T follicular helper cell (primary cell): ENCODE measurements at regions not wholly inside any gene's neighbourhood (a gene's known extent, or its start where the extent isn't known, plus 50 kb on each side); places are given as distances from the start of the nearest gene placed in this dataset.

ENCODE experiments used
- DNase-seq: peaks from one replicate; pipeline ENCODE4 v3.0.0-alpha.2; 2020; ENCODE audit warnings: low read depth

DNA sequence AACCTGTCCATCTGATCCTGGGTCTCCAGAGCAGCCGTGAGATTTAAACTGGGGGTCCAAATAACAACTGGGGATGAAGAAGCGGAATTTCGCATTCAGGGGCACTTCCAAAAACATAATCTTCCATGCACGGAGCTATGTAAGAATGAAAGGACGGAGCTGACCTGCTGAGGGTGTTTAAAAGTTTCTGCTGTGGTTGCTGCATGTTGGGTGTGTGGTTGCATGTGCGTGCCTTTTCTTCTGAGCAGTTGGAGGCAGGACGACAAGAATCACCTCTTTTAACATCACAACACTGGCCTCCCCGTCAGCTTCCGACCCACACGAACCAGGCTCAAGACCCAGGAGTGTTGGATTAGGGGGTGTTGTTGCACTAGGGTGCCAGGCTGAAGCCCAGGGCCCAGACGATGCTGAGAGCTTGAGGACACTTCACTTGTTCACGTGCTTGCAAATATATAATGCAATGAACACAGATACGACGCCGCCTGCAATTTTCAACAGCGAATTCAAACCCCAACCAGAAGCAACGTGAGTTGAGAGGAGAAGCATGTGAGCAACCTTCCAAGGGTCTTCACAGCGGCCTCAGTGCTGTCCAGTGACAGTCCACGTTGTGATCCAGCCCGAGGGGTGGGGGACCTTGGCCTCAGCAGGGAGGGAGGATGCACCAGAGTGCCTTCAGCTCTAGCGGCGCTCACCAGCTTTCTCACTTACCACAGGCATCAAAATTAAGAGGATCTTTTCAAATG lies 76.0 kb upstream of the SALL3 start:
- DNase-seq: no peak

DNA sequence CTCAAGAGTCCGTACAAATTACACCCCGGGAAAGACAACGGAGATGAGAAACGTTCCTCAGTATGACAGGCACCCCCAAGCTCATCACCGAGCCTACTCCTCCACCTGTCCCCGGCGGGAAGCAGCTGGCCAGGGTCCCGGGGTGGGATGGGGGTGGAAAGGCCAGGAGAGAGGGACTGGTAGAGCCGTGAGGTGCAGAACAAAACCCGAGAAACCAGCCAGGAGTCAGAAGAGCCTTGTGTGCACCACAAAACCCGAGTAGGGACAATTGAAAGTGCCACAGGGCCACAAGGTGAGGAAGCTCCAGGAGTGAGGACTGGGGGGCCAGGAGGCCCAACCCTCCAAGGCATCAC lies 75.5 kb upstream of the SALL3 start:
- no peak for DNase-seq

GRCh38 chr18:78905334-78905733 lies 74.3 kb upstream of the SALL3 start:
- no peak for DNase-seq

GRCh38 chr18:78906066-78906465 lies 73.6 kb upstream of the SALL3 start:
- no peak for DNase-seq

DNA sequence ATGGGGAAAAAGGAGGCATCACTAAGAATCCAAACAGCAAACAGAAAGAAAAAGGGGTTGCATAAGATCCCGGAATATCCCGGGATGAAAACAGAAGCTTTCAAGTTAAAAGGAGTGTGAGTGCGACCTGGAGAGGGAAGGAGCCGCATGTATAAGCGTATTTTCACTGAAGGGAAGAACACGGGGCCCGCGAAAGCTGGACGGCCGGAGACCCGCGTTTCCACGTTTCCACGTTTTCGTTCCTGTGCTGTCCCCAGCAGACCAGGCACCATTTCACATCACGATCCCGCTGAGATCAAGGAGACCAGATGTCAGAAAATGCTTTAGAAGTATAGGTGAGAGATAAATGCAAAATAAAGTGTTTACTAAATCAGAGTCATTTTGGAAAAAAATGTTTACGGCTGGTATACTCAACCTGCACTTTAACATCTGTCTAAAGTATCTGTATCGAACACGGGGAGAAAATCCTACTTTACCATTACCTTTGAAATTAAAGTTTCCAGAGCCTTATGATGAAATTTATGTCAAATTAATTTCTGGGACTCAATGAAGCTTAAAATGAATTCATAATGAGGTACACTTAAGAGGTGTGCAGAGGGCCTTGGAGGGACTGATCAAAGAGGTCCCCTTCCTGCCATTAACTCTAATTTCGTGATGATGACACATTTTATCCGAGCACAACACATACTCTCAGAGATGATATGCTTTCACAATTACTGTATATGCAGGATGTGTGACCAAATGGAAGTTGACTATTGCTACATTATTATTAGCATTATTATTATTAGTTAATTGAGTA lies 71.0 kb upstream of the SALL3 start:
- no peak for DNase-seq

GRCh38 chr18:78911751-78912283 lies 67.8 kb upstream of the SALL3 start:
- DNase-seq: no peak

DNA sequence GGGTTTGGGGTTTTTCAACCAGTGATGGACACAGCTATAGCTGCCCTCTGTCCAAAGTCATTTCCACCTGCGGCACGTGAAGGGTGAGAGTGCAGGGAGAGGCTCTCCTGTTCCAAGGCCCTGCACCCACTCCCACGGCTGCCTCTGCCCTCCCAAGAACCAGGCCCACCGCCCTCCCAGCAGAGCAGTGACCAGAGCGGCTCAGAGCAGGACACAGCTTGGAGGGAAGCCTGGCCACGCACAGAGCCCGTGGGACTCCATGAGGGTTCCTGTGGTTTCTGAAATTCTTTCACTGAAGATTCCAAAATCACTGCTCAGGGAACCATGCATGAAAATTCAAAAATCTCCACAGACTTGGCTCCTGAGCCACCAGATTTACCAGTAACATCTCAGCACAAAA lies 67.3 kb upstream of the SALL3 start:
- no peak for DNase-seq

GRCh38 chr18:78912844-78913243 lies 66.8 kb upstream of the SALL3 start:
- no peak for DNase-seq

DNA sequence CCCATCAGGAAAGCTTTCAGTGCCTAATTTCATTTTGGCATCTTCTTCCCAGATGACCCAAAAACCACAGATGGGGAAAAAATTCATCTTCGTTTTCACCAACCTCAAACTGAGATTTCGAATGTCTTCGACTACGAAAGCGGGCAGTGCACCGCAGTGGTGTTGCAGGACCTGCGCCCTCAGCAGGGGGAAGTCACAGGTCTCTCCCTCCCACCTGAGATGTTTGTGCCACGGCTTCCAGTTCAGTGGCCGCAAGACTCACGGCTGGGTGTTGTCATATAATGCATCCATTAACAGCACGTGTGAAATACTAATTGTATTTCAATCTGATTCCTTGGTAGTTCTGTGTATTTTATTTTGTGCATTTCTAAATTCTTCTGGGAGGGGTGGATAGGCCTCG lies 66.2 kb upstream of the SALL3 start:
- DNase-seq: no peak

GRCh38 chr18:78913830-78914231 lies 65.8 kb upstream of the SALL3 start:
- no peak for DNase-seq

DNA sequence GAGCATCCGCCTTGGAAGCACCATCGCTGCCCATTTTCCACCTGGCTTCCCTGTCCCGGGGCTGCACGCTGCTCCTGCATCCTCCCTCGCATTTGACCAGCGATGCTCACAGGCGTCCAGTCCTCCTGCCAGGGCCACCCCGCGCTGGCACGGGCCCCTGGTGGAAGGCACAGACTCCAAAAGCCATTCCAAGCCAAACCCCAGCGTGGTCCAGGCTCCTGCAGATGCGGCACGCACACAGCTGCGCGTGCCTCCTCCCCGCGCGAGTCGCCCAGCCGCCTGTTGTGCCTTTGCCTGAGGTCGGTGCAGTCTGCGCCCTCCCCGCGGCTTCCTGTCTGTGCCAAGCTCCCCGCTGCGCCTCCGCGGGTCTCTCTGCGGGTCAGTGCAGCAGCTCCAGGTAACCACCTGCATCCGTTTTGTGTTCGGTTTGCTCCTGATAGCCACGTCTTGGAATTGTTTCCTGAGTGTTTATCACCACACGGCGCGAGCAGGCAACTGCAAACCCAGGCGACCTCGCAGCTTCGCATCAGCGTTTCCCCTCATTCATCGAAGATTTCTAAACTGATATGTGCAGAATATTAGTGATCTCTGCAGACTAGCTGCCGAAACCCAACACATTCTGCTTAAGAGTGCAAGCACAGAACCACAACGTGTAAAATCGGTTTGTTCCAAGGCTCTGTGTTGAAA lies 65.2 kb upstream of the SALL3 start:
- no peak for DNase-seq

DNA sequence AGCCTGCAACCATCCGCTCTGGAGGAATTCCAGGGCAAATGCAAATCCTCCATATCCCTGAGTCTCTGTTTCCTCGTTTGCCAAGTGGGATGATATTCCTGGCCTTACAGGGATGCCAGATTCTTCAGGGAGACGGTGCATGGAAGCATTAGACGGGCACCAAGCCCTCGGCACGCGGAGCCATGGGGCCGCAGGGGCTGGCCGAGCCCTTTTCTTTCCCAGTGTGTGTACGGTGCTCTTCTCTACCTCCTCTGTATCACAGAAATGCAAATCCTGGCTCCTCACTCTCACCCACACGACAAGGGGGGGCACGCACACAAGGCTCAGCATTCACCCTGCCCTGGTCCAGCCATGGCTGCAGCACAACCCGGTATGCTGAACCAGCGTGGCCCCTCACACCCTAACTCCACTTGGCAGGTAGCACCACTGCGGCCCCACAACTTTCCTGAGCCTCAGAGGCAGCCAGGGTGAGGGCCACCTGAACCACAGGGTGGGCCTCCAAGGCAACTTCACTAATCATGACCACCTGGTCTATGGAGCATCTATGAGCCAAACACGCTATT lies 64.1 kb upstream of the SALL3 start:
- DNase-seq: no peak

- DNase-seq: no peak
These were observed 60.9 kb upstream of the SALL3 start for GRCh38 chr18:78918707-78919106.

DNA sequence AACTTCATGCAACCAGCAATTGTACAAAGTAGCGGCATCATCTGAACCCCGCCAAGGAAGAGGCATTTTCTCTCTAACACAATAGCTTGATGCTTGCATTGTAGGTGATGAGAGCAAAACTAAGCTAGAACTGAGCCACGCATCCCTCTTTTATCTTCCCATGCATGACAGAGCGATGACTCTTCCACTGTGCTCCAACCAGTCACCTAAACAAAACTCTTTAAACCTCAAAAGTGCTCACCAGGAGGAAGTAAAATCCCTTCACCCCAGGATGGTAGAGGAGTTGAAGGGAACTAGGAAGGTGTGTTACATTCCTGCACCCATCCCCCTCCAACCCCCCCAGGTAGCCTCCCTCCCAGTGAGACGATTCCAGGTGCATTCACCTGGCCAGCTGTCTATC lies 59.7 kb upstream of the SALL3 start:
- DNase-seq: no peak

DNA sequence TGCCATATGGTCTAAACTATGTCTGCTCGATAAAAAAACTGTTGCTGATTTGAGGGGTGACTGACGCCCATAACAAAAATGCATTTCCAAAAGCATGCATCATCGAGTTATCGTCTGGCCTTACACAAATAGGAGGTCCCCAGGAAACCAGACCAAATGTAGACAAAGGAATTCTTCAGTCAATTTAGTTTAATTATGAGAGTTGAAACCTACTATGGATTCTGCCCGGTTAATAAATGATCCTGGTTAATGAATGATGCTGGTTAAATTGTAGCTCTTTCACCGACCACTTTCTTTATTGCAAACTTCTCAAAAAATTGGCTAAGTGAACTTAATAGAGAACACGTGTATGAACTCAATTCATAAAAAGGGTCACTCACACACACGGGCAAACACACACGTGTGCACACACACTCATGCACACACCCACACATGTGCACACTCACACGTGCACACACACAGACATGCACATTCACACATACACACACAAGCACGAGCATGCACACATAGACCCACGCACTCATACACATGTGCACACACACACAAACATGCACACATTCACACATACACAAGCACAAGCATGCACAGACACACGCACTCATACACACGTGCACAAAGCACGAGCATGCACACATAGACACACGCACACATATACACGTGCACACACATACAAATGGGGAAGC lies 59.0 kb upstream of the SALL3 start:
- DNase-seq: no peak

DNA sequence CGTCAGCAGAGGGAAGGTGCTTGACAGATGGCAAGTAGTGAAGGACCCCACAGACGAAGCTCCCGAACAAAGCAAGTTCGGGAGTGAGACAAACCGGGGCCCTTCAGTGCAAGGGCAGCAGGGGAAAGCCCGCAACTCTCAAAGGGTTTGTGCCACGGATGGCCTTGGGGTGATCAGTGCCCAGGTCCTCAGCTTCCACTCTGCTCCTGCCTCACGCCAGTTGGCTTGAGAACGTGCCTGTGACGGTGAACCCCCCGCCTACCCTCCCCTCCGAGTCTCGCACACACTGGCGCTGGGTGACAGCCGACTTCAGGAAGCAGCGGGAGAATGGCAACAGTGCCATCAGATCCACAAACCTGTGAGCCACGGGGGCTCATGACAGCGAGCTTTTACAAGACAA lies 56.8 kb upstream of the SALL3 start:
- DNase-seq: no peak

DNA sequence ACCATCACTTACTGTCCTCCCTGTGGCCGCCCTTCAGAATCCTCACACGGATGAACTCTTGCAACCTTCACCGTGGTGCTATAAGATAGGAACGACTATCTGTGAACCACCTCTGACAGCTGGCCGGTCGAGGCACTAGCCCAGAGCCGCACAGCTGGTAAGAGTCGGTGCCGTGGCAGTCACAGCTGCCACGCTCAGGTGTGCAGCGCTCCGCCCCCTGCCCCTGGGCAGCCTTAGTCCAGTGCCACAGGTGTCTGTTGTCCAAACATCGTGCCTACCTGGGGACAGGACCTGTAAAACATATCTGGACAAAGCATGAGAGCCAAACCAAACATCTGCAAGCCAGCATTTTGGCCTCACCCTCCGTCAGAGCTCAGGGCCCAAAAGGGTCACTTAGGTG lies 55.3 kb upstream of the SALL3 start:
- DNase-seq: no peak

DNA sequence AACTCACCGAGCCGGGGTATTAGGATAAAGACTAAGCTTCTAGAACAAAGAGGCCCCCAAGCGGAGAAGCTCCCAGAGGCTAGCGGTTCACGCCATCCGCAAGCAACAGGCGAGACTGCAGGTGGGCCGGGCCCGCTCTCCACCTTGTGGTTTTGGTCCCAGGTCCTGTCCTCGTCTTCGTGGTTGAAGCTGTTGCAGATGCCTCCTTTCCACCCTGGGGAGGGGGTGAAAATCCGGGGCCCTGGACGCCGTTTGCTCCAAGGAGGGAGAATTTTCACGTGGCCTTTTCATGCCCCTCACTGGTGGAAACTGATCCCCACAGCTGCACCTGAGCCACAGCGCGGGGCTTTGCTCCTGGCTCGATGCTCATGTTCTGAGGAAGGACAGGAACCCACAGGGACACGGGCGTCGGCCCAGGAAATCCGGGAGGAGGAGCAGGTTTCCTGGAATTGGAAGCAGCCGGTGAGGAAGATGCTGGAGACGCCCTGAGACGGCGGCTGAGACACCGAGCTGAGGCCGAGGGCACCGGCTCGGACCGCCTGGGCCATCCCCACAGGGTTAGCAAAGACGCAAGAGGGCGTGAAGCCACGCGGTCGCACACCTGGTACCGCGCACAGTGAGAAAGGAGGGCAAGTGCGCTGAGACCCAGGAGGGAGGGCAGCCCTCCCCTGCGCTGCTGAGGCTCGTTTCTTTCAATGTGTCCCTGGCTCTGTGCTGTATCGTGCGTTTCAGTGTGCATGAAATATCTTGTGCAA lies 54.7 kb upstream of the SALL3 start:
- no peak for DNase-seq

DNA sequence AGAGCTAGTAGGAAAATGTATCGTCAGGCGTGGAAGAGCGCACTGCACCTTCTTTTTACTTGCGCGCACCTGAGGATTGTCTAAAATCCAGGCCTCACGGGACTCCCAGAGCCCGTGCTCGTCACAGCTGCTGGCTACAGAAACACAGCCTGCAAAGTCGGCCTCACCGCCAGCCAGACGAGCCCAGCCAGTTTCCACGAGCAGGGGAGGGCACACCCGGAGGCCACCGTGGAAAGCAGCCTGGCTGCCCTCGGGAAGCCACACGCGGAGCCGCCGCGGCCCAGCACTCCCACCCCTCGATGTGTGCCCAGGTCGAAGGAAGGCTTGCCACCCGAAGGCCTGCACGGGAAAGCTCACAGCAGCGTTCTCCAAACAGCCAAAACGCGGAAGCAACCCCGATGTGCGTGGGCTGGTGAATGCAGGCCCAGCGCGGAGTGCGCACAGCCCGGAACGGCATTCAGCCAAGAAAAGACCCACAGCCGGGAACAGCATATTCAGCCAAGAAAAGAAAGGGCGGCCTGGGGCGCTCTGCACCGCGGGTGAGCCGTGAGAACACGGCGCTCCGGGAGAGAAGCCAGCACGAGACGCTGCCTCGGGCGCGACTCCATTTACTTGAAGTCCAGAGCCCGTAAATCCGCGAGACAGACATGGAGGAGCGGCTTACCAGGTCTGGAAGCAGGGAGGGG lies 53.9 kb upstream of the SALL3 start:
- no peak for DNase-seq

DNA sequence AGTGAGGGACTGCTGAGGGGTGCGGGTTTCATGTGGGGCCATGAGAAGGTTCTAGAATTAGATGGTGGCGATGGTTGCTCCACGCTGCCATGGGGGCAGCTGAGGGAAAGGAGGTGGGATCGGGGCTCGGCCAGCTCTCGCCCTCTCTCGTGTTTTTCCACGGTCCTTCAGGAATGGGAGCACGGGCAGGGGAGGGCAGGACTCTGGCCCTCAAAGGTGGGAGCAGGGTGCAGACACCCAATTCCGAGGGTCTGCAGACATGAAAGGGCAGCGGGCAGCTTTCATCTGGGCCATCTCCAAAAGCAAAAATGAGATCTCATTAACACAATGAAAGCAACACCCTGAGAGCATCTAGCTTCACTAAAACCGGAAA lies 53.4 kb upstream of the SALL3 start:
- DNase-seq: no peak

DNA sequence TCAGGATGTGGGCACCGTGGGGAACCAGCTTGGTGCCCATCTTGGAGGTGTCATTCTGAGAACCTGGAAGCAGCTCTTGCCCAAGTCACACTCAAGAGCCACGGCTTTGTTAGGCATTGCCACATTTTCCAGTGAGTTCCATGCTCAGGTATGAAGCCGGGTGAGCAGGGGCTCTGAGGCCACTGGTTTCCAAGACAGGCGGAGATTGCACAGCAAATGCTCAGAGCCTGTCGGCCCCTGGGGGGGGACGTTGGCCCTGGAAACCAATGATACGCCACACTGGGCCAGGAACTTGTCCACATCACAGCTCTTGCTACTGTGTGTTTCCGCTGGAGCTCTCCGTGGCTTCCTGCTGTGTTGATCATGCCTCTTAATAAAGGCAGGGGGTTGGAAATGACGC lies 52.5 kb upstream of the SALL3 start:
- no peak for DNase-seq
